GM12875 (cell line): ENCODE measurements at regions not wholly inside any gene's neighbourhood (a gene's known extent, or its start where the extent isn't known, plus 50 kb on each side); places are given as distances from the start of the nearest gene placed in this dataset.

Experiments used
- H3K4me3 ChIP-seq: one replicate; pipeline ENCODE4 v1.5.1; 2011; ENCODE audit warnings: low read depth, low read length, control low read depth
- TF ChIP-seq, protein P1 (sequence below): IDR thresholded peaks from 2 replicates; pipeline ENCODE4 v1.5.1; 2011; ENCODE audit warnings: low read depth, mild to moderate bottlenecking, control low read depth, inconsistent platforms, low read length, moderate library complexity, borderline replicate concordance; ENCODE audit not compliant: insufficient read depth

- no peak overlapping the region for H3K4me3 ChIP-seq
- TF ChIP-seq, protein P1, sequence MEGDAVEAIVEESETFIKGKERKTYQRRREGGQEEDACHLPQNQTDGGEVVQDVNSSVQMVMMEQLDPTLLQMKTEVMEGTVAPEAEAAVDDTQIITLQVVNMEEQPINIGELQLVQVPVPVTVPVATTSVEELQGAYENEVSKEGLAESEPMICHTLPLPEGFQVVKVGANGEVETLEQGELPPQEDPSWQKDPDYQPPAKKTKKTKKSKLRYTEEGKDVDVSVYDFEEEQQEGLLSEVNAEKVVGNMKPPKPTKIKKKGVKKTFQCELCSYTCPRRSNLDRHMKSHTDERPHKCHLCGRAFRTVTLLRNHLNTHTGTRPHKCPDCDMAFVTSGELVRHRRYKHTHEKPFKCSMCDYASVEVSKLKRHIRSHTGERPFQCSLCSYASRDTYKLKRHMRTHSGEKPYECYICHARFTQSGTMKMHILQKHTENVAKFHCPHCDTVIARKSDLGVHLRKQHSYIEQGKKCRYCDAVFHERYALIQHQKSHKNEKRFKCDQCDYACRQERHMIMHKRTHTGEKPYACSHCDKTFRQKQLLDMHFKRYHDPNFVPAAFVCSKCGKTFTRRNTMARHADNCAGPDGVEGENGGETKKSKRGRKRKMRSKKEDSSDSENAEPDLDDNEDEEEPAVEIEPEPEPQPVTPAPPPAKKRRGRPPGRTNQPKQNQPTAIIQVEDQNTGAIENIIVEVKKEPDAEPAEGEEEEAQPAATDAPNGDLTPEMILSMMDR = no peak
Measured at GRCh38 chr18:67337696-67338095, 178.8 kb downstream of the DSEL start.

DNA sequence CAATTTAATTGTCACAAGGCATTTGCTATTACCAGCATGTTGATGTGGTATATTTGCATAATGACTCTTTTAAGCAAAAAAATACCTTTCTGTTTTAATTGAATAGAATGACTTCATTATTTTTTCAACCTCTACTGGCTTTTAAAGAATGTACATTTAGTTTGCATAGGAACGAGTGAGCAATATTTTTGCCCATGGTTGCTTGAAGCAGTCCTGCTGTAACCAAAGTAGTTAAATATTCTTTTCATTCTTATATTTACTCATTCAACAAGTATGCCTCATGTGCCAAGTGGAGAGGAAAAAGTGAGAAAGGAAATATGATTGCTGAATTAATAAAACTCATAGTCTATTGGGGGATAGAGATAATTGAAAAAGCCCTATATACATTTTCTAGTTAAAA is 184.7 kb downstream of the DSEL start:
- TF ChIP-seq, protein P1 = no peak
- H3K4me3 ChIP-seq = no peak overlapping the region

DNA sequence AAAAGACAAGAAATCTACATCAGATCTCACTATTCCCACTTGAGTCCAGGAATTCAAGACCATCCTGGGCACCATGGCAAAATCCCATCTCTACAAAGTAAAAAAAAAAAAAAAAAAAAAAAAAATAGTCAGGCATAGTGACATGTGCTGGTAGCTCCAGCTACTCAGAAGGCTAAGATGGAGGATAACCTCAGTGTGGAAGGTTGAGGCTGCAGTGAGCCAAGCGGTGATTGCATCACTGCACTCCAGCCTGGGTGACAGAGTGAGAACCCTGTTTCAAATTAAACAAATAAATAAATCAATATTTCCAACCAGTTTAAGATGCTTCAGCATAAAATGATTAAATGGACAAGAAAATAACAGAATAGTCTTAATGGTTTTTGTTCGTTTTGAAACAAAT is 197.4 kb downstream of the DSEL start:
- H3K4me3 ChIP-seq = no peak overlapping the region
- TF ChIP-seq, protein P1 = no peak

DNA sequence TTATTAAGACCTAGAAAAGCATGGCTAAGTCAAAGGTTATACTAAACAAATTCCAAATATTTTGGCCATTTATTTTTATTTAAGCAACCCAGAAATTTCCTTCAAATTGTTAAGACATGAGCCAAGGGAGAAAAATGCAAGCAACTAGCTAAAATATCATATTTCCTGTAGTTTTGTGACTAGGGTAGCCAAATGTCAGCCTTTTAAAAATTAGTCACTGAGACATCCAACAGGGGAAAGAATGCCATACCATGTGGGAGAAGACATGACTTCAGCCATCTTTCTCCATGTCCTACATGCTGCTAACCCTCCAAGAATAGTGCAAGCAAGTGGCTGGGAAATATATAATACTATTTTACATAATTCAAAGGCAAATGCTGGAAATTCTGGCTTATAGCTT is 197.9 kb downstream of the DSEL start:
- TF ChIP-seq, protein P1 = no peak
- no peak overlapping the region for H3K4me3 ChIP-seq

DNA sequence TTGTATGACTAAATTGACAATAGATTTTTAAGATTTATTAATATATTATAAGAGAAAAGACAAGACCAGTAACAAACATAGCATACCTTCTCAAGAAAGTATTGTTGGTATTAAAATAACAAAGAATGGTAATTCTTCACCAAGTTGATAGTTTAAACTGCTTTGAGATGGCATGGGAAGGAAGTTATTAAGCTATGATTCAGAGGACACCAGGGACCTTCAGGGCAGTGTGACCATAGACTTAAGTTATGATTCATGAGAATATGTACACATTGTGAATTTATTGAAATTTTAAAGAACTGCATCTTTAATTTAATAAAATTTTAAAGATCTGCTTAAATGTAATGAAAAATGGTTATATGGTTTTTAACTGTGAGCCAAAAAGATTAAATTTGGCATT is 205.7 kb downstream of the DSEL start:
- TF ChIP-seq, protein P1 = no peak
- H3K4me3 ChIP-seq = no peak overlapping the region

DNA sequence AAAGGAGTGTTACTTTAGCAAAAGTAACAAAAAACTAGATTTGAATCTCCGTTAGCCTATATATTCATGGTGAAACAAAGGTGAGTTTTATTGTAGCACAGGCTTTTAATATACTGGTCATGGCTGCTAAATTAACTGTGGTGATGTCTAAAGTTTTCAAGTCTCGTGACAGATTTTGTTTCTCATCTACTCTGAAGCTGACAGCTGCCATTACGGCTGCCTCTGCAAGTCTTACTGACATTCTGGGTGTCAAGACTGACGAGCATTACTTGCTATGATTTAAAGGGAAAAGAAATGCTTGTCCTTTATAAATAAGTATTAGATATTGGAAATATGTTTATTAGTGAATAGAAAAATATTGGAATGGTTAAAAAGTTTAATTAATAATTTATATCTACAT is 207.7 kb downstream of the DSEL start:
- TF ChIP-seq, protein P1 = no peak
- H3K4me3 ChIP-seq = no peak overlapping the region

DNA sequence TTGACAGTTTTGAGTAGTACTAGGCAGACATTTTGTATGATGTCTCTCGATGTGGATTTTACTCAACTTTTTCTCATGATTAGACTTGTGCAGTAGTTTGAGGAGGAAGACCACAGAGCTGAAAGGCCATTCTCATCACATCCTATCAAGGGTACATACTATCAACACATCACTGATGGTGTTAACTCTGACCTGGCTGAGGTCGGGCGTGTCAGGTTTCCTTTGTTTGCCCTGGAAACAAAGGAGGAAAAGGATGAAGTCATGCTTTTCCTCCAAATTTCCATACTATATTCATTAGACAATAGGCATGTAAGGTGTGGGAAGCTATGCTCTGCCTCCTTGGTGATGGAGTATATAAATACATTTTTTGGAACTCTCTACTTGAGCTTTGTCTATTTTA is 211.1 kb downstream of the DSEL start:
- TF ChIP-seq, protein P1 = no peak
- H3K4me3 ChIP-seq = no peak overlapping the region
